ENCODE measurements at regions not wholly inside any gene's neighbourhood (a gene's known extent, or its start where the extent isn't known, plus 50 kb on each side); places are given as distances from the start of the nearest gene placed in this dataset.

DNA sequence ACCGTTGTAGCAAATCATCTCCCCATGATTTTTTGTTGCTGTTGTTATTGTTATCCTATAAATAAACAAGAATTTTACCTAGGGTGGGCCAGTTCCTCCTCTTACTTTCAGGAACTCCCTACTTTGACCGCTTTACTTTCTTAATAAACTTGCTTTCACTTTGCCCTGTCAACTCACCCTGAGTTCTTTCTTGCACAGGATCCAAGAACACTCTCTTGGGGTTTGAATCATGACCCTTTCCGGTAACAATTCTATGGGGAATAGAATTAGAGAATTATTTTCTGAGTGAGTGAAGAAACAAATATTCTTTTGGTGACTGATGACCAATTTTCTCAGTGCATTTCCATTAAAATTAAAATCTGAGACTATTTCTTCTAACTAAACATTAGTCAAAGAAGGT is 584.0 kb upstream of the TENM3 start:
- DNase-seq (ENCODE audit: low read depth, low spot score), result no peak

DNA sequence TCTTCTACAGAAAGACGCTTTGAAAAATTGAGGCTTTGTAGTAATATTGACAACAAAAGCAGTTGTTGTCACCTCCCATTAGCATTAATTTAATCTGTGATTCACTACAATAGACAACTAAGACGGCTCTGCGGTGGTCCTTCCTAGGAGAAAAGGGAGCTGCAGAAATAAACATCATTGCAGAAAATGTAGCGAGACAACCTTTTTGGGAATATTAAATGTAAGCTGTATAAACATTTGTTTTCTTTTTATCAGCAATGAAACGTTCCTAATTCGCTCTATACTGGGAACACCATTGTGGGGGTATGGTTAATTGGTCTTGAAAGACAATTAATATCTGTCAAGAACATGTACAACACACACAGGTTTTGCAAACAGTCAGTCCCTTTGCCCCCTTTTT is 583.3 kb upstream of the TENM3 start:
- no peak for DNase-seq (ENCODE audit: low read depth, low spot score)

DNA sequence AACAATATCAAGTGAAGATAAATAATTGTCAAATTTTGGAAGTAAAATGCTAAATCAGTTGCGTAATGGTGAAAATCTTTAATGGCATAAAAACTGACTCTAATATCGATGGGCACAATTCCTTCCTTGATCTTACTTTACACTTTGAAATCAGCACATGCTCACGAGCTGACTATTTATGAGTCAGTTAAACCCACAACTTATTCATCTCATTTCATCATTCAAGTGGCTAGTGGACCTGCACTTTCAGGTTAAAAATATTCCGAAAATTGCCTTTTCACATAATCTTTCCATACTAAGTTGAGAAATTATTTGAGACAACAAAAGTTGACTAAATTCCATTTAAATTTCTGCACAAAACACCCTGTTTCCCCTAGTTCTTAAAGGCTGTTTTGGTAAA is 582.1 kb upstream of the TENM3 start:
- DNase-seq (ENCODE audit: low read depth, low spot score), result no peak

GRCh38 chr4:181661923-181662322 is 581.3 kb upstream of the TENM3 start:
- DNase-seq (ENCODE audit: low read depth, low spot score), result no peak

- DNase-seq (ENCODE audit: low read depth, low spot score), result no peak
Measured at GRCh38 chr4:181662383-181662782, 580.8 kb upstream of the TENM3 start.

DNA sequence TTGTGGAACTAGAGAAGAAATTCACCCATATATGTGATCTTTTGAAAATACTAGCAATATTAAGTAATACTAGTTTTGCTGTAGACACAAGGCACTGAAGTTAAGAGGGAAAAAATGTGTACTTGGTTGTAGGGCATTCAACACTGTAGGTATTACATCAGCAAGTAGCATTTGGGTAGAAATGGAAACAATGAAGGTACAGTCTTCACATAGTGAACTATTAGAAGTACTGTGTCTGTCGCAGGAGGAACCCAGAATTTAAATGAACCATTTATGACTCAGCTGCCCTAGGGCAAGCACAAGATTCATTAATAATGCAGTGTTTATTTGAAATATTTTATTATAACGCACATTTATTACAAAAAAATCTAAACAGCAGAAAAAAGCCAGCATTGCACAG is 572.7 kb upstream of the TENM3 start:
- no peak for DNase-seq (ENCODE audit: low read depth, low spot score)

DNA sequence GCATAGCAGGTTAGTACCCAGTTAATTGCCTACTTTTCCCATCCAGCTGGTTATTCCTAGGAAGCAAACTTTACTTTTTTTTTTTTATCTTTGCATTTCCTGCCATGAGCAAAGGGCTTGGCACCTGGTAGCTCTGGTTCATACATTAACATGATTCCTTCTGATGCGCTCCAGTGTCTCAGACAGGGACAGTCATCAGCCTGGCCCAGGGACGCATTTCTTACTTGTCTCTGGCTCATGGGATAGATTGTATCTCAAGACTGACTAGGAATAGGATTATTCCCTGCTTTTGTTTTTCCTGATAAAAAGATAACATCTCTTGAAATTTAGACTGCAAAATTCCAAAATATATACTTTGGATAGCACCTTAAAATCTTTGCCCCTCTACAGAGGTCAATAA is 571.5 kb upstream of the TENM3 start:
- no peak for DNase-seq (ENCODE audit: low read depth, low spot score)

GRCh38 chr4:181672751-181673150 is 570.5 kb upstream of the TENM3 start:
- DNase-seq (ENCODE audit: low read depth, low spot score), result no peak

GRCh38 chr4:181674315-181674875 is 568.8 kb upstream of the TENM3 start:
- DNase-seq (ENCODE audit: low read depth, low spot score), result no peak

DNA sequence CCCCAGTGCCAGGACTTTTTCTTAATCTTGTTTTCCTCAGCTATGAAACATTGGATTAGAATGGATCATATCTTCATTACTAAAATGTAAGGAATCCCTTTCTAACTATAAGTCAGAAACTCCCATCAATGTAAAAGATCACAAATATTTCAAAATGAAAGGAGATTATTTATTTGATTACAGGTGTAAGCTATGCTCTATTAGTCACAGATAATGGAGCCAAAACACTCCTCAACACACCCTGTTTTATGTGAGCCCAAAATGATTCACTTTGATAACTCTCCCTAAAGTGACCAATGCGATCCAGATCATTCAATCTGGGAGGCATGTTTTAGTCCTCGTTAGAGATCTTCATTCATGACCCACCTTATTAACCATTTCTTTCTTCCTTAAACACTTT is 566.7 kb upstream of the TENM3 start:
- DNase-seq (ENCODE audit: low read depth, low spot score), result no peak

DNA sequence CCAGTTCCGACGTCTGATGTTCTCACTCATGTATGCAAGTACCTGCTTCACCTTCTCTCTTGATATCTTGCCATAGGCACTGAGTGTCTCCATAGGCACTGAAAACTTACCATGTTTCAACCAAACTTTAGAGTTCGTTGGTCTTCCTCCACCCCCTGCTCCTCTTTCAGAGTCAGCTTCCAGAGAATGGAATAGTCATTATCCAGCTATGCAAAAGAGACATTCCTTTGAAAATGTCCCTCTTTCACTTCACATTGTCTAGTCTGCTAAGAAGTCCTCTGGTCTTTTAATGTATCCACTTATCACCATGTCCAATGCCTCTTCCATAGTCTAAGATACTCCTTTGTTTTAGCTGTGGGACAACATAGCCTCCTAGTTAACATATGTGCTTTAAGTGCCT is 566.0 kb upstream of the TENM3 start:
- DNase-seq (ENCODE audit: low read depth, low spot score), result no peak

DNA sequence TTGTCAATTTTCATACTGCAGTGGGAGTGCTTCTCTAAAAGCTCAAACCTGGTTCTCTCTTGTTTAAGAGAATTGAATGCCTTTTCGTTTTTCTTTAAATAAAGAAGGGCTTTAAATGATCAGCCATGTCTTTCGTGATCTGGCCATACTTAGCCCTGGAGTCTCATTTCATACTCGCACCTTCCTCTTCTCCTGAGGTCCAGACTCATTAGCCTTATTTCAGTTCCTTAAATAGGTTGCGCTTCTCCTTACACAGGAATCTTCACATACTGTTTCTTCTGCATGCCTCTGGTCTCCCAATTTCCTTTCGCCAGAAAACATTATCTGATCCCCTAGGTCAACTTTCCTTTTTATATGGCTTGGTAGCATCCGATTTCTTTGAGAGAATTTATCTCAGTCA is 565.6 kb upstream of the TENM3 start:
- DNase-seq (ENCODE audit: low read depth, low spot score), result no peak

DNA sequence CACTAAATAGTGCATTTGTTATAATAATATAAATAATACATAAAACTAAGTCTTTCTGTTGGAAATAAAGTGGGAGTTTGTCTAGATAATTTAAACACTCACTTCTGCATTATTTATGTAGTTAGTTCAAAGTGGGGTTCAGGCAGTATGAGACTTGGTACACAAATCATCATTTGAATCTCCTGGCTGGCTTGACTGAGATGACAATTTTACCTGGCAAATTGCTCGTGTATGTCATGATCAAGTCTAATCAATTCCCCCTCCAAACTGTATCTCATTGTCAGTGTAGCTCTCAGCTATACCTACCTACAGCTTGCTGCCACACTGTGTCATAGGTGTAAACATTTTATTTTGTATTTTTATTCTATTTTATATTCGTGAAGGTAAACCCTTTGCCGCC is 563.4 kb upstream of the TENM3 start:
- DNase-seq (ENCODE audit: low read depth, low spot score), result no peak

GRCh38 chr4:181682367-181683047 is 560.7 kb upstream of the TENM3 start:
- DNase-seq (ENCODE audit: low read depth, low spot score), result no peak

DNA sequence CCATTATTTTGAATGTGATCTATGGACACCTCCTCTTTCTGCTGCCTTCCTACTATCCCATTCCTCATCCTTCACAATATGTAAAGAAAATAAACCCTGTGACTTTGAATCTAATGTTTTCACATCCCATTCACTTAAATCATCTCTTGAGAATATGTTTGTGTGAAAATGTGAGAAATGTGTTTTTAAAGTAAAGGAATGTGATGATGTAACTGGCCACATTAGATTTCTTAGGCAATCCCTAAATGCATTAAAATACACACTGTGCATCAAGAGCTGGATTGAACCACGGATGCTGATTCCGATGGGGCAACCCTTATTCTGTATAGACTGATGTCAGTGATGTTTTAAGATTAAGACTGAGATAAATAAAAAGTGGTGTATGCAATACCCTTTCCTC is 558.9 kb upstream of the TENM3 start:
- no peak for DNase-seq (ENCODE audit: low read depth, low spot score)

DNA sequence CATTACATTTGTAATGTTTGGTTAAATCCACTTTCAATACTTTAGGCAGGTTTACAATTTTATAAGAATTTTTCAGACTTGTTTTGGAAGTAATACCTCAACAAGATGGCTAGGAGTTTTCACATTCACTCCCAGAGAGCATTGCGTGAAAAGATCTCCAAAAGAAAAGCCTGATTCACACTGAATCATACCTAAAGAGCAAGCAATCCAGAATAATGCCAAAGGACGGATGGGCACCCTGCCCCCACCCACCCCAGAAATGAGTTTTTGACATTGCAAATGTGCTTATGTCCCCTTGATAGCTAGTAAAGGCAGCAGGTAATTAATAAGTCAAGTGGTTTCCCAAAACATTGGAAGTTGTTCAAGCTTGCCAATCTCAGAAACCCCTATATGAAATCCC is 557.7 kb upstream of the TENM3 start:
- DNase-seq (ENCODE audit: low read depth, low spot score), result no peak

DNA sequence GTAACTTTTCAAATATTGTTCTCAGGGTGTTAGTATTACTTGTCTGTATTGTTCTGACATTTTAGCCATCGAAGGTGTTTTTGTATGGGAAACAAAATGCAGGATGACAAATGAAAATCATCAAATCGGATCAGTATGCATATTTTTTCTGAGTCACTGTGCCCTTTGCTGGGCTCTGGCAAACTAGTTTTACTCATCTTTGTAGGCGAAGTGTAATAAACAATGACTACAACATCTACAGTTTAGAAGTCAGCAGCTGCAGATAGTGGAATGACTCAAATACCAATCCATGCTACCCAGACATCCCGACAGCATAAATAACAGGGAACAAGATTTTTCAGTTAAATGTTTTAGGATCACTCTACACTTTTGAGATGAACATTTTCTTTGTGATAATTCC is 557.3 kb upstream of the TENM3 start:
- no peak for DNase-seq (ENCODE audit: low read depth, low spot score)

DNA sequence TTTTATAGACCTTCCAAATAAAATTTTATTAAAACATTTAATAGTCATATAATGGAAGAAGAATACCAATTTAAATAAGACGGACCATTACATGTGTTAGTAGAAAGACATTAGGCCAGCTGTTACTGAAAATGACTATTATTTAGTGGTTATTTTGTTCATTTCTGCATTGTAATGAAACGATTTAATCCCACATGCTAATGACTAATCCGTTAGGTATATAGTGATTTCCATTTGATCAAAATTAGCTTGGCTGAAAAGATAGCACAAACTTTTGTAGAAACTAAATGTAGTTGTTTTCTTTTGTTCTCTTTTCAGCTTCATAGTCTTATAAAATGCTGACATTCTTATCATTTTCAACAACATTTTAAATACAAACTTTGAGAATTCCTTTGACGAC is 556.1 kb upstream of the TENM3 start:
- DNase-seq (ENCODE audit: low read depth, low spot score), result no peak

DNA sequence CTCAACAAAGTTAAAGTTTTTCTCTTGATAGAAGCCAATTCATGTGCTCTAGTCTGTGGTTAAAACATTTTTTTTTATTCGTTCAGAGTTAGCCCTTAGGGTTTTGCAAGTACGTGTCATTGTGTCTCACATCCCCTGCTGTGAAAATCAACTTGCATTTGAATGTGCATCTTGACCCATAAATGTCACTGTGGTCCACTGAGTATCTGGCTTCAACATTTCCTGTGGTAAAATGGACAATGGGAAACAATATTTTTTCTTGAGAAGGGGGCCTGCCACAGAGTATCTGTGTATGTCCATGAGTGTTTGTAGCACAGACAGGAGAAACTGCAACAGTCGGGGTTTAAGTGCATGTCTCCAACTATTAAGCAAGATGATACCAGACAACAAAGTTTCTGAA is 554.8 kb upstream of the TENM3 start:
- DNase-seq (ENCODE audit: low read depth, low spot score), result no peak

DNA sequence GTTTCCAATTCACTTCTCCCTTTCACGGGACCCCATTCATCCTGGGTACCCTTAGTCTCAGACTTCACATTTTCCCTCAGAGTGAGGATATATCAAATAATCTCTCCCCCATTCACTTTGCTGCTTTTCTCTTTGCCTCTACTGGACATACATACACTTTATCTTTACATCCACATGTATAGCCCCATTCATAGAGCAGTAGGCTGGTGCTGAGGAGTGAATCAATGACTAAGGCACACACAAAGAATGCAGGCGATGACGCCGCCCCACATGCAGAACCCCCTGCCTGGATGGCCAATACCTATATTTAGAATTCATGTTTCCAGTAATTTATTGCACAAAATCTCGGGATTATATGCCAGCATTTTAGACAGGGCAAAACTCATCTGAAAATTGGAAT is 554.3 kb upstream of the TENM3 start:
- DNase-seq (ENCODE audit: low read depth, low spot score), result no peak

DNA sequence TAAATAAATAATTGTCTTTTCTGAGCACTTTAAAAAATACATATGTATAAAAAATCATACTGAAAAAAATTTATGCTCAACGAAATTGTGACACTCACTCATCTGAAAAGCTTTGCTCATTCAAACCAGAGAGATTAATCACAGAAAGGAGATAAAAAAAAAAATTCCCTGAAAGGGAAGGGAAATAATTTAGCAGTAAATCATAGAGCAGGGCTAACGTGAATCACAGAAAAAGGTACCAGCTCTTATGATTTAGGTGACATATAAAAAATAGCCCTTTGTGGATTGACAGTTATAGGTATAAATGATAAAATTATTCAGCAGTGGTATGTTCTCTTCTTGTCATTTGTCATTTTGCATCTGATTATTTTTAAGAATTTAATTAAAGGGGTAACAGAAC is 552.7 kb upstream of the TENM3 start:
- DNase-seq (ENCODE audit: low read depth, low spot score), result no peak

DNA sequence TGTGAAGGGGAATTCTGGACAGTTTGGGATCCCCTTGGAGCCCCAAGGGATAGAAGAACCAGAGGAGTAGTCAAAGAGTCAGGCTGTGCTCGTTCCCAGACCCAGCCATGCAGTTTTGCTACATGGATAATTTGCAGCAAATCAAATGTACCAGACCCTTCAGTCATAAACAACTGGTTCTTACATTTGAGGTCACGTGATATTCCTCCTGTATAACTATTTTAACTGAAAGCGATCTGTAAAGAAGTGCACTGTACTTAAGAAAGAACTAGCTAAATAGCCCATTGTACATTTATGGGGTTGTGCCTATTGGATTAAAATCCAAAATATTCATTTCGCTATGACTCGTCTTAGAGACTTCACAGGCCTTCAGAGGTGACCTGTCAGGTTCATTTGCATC is 550.2 kb upstream of the TENM3 start:
- DNase-seq (ENCODE audit: low read depth, low spot score), result no peak

GRCh38 chr4:181693517-181693916 is 549.7 kb upstream of the TENM3 start:
- no peak for DNase-seq (ENCODE audit: low read depth, low spot score)

DNA sequence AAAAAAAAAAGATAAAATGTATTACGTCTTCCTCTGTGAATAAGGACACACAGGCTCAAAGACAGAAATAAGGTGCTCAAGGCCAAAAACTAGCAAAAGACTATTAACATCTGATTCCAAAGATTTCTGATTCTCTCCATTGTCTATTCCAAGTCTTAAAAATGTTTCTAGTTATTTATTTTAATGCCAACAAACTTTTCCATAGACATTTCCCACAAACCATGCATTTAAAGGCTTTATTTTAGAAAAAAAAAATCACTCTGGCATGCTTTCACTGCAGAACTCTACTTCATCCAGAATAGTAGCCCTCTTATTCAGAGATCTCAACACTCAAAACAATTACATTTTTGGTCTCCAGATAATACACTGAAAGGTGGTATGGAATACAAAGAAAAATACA is 545.0 kb upstream of the TENM3 start:
- no peak for DNase-seq (ENCODE audit: low read depth, low spot score)
